GM12878 (cell line): ENCODE measurements at regions not wholly inside any gene's neighbourhood (a gene's known extent, or its start where the extent isn't known, plus 50 kb on each side); places are given as distances from the start of the nearest gene placed in this dataset.

Experiments
- ASH2L ChIP-seq: fragments of 300-600, 200-600 bp; sonication (generic); IDR thresholded peaks from 2 replicates; pipeline ENCODE4 v1.6.1; 2017; ENCODE audit warnings: low read depth, mild to moderate bottlenecking, borderline replicate concordance
- ATF2 ChIP-seq: IDR thresholded peaks from 2 replicates; pipeline ENCODE4 v1.6.1; 2012; ENCODE audit warnings: low read length, inconsistent platforms
- BCL11A ChIP-seq: IDR thresholded peaks from 2 replicates; pipeline ENCODE4 v1.6.1; 2011; ENCODE audit warnings: low read depth, low read length
- CTCF ChIP-seq, 3 experiments: IDR thresholded peaks in 2 of 3; conservative IDR thresholded peaks in 1 of 3; 2 replicates each; pipeline ENCODE4 v1.5.1; 2011; ENCODE audit warnings: low read depth in 3 of 3, low read length in 3 of 3, mild to moderate bottlenecking in 3 of 3, control low read depth in 2 of 3, moderate library complexity in 2 of 3, inconsistent platforms in 1 of 3, mixed read lengths in 1 of 3; ENCODE audit not compliant: control insufficient read depth in 2 of 3, insufficient read depth in 1 of 3; ENCODE audit errors: extremely low read depth in 1 of 3
- E2F4 ChIP-seq: IDR thresholded peaks from 2 replicates; pipeline ENCODE4 v1.6.1; 2012; ENCODE audit warnings: low read depth, low read length, improper control_type of control experiment
- FOS ChIP-seq: IDR thresholded peaks from 3 replicates; pipeline ENCODE4 v1.6.1; 2011; ENCODE audit warnings: borderline replicate concordance; ENCODE audit not compliant: insufficient read length; ENCODE audit errors: extremely low read depth
- PKNOX1 ChIP-seq: fragments of 450-650 bp; IDR thresholded peaks from 2 replicates; pipeline ENCODE4 v1.6.1; 2016; ENCODE audit warnings: mild to moderate bottlenecking
- POLR2A ChIP-seq: IDR thresholded peaks from 2 replicates; pipeline ENCODE4 v1.6.1; 2011; ENCODE audit warnings: low read depth, mild to moderate bottlenecking, low read length
- REST ChIP-seq: IDR thresholded peaks from 2 replicates; pipeline ENCODE4 v1.6.1; 2012; ENCODE audit warnings: mild to moderate bottlenecking, low read depth, low read length
- TCF12 ChIP-seq: IDR thresholded peaks from 2 replicates; pipeline ENCODE4 v1.6.1; 2011; ENCODE audit warnings: low read depth, mild to moderate bottlenecking, low read length

- TF ChIP-seq ATF2 = no peak
- TF ChIP-seq ASH2L = no peak
- TF ChIP-seq BCL11A = no peak
- TF ChIP-seq E2F4 = no peak
- no peak for TF ChIP-seq FOS
- TF ChIP-seq CTCF (IDR thresholded peaks at IDR 0.05 in 2 of 3, conservative IDR thresholded peaks at IDR 0.05 in 1 of 3; ENCODE audit: control insufficient read depth in 2 of 3, extremely low read depth in 1 of 3, insufficient read depth in 1 of 3, low read depth in 3 of 3, low read length in 3 of 3) = no peak
- no peak for TF ChIP-seq PKNOX1
- TF ChIP-seq TCF12 = no peak
- TF ChIP-seq REST = no peak
- TF ChIP-seq POLR2A = no peak
Observed at GRCh38 chr1:48123647-48124046, 98.9 kb upstream of the SLC5A9 start.
